Epidermal melanocyte (primary cell): ENCODE measurements at regions not wholly inside any gene's neighbourhood (a gene's known extent, or its start where the extent isn't known, plus 50 kb on each side); places are given as distances from the start of the nearest gene placed in this dataset.

Experiments
- DNase-seq: peaks from one replicate; pipeline ENCODE4 v3.0.0; 2011; ENCODE audit warnings: low spot score; ENCODE audit not compliant: insufficient read length

- DNase-seq, result no peak
Measured at GRCh38 chr10:88082806-88083596, 219.6 kb downstream of the PTEN start.

DNA sequence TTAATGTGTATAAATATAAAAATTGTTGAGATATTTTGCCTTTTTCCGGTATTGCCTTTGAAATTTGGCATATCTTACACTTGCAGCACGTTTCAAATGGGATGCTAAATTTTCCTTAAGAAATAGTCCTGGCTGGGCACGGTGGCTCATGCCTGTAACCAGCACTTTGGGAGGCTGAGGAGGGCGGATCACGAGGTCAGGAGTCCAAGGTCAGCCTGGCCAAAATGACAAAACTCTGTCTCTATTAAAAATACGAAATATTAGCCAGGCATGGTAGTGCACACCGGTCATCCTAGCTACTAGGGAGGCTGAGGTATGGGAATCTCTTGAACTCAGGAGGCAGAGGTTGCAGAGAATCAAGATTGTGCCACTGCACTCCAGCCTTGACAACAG is 220.2 kb downstream of the PTEN start:
- no peak for DNase-seq

- no peak for DNase-seq
Measured at GRCh38 chr10:88086187-88086960, 222.9 kb downstream of the PTEN start.

GRCh38 chr10:88088441-88089340 is 225.3 kb downstream of the PTEN start:
- no peak for DNase-seq

DNA sequence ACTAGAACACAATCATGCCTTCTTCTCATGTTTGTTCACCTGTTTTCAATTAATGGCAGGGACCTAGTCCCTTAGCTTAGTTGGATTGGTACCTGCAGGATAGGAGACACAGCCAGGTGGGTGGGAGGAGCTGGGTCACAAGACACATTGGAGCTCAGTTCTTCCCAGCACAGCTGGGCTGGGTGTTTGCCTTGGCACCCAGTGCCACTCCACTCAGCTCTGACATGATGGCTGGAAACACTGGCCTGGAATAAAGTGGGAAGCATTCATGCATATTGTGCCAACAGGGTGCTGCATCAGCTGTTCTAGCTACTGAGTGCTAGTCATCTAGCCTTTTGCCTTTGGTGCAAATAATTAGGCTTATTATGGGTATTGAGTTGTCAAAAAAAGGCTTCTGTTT is 226.1 kb downstream of the PTEN start:
- no peak for DNase-seq

DNA sequence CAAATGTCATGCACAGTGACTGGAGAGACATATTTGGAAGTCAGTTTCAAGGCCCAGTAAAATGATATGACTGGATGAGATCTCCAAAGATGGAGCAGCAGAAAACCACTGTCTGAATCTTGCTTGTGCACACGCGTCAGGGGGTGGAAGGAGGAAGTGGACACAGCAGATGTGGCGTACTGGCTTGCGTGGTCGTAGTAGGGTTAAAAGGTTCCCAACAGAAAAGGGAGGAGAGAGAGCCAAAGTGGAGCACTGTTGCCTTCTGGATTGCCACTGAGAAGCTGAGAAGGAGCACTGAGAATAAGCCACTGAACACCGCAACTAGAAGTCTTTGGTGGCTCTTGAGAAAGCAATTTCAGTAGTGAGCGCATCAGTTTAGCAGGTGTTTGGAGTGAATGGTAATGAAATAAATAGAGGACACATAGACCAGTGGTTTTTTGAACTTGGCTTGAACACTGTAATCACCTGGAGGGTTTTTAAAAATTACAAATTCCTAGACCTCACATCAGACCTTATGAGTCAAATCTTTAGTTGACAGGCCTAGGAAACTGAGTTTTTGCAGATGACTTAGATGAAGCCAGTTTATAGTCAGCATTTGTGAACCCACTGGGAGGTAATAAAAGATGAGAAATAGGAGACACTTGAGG is 227.3 kb downstream of the PTEN start:
- DNase-seq, result no peak

- no peak for DNase-seq
Measured at GRCh38 chr10:88091490-88092061, 228.2 kb downstream of the PTEN start.

GRCh38 chr10:88092265-88092664 is 228.8 kb downstream of the PTEN start:
- no peak for DNase-seq

GRCh38 chr10:88092973-88093372 is 229.5 kb downstream of the PTEN start:
- DNase-seq, result no peak

DNA sequence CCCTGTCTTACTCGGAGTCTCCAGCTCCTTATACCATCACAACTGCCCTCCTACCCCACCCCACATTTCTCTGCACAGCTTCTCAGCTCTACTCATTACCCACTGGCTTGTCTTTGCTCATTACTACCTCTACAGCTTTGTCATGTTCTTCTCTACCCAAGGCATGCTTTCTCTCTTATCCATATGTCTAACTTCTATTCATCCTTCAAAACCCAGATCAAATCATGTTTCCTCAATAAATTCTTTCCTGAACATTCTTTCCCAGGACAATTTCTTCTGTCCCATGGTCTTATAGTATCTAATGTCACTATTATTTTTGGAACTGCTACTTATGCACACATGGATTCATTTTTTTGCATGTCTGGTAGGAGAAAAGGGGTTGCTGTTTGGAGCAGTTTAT is 231.4 kb downstream of the PTEN start:
- DNase-seq, result no peak

- DNase-seq, result no peak
Measured at GRCh38 chr10:88095223-88095721, 231.8 kb downstream of the PTEN start.

GRCh38 chr10:88095778-88096431 is 232.5 kb downstream of the PTEN start:
- no peak for DNase-seq

DNA sequence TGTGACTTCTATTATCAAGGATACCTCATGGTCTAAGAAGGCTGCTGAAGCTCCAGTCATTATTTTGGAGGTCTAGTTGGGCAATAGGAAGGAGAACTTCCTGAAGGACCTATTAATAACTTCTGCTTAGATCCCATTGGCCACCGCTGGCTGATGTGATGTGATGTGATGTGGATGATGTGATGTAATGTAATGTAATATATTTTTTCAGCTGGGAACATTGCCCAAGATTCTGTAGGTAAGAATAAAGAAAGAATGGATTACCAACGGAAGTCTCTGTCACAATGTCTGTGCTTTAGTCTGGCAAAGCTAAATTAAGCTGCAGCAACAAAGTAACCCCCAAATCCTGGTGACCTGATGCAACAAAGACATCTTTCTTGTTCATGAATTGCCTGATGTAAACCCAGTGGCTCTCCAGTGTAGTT is 233.7 kb downstream of the PTEN start:
- no peak for DNase-seq

- no peak for DNase-seq
Measured at GRCh38 chr10:88097536-88097935, 234.1 kb downstream of the PTEN start.

DNA sequence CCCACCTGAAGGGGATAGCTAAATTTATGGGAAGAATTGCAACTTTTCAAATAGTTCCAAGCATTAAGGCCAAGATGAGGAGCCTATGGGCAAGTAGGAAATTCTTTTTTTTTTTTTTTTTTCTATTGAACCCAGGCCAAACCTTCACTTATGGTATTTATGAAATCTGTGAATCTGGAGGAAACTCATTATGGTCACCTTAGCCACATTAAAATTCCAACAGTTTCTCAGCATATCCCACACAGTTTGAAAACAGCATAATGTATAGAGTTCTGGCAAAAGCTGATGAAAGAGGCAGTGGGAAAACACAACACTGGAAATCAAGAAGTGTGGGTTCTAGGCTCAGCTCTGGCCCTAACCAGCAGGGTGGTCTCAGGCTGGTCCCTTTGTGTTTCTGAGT is 236.9 kb downstream of the PTEN start:
- DNase-seq, result no peak

- no peak for DNase-seq
Measured at GRCh38 chr10:88101666-88102065, 238.2 kb downstream of the PTEN start.

DNA sequence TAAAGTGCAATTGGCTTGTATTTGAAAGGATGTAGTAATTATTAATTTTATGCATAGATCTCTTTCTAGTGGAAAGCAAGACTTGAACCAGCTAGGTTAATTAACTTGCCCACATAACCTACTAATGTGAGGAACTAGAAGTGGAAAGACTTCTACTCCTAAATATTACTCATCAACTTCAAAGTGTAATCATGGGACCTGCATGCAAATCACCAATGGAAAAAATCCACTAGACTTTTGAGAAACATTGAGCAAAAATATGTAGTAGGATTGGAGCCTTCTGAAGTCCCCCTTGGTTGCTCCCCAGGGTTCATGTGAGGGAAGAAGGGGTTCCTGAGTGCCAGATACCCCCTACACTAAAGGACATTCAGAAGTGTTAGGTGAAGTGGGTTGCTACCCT is 240.2 kb downstream of the PTEN start:
- DNase-seq, result no peak

DNA sequence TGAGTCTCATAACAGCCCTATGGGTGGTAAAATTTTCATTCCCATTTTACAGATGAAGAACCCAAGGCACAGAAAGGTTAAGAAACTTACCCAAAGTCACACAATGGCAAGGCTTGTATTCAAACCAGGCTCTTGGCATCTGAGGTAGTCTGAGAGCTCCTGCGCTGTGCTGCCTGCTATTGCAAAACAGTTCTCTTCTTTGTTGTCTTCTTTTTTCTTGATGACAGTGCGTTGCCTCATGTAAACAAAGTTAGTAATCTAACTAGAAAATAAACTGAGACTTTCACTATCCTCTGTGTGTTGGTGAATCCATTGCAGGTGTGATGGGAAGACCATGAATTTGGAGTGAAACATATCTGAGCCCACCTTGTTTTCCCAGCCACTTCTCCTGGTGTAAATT is 240.8 kb downstream of the PTEN start:
- DNase-seq, result no peak

DNA sequence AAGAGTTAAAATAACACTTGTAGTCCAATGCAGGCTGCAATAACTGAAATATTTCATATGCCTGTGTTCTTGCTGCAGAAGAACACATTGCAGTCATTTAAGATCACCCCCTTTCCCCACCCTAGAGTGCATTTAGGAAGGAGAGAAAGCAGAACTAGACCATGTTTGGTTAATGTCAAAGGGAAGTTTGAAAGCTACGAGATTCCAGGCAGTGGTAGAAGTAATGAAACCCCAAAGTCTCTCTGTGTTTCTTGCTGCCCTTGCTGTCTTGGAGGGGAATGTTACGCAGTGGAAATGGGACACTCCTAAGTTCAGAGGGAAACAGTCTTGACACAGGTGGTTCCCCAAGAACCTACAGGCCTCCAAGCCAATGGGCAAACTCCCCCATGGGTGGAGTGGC is 242.9 kb downstream of the PTEN start:
- no peak for DNase-seq
